K562 (cell line): ENCODE measurements at regions not wholly inside any gene's neighbourhood (a gene's known extent, or its start where the extent isn't known, plus 50 kb on each side); places are given as distances from the start of the nearest gene placed in this dataset.

ENCODE experiments used
- BCOR ChIP-seq: fragments of 450-650 bp; IDR thresholded peaks from 2 replicates; pipeline ENCODE4 v1.6.1; 2016
- BDP1 ChIP-seq: IDR thresholded peaks from 3 replicates; pipeline ENCODE4 v1.6.1; 2011; ENCODE audit not compliant: insufficient read length, insufficient read depth
- CREB1 ChIP-seq, 2 experiments: sonication (generic) in 1 of 2; formaldehyde crosslinking in 1 of 2; IDR thresholded peaks; 2 replicates each; pipeline versions ENCODE4 v1.6.1 to v1.8.0; 2012 to 2022; ENCODE audit warnings: inconsistent platforms in 1 of 2, mild to moderate bottlenecking in 1 of 2, missing genetic modification reagents in 1 of 2, moderate library complexity in 1 of 2
- DACH1 ChIP-seq: fragments of 450-650 bp; IDR thresholded peaks from 2 replicates; pipeline ENCODE4 v1.6.1; 2018; ENCODE audit not compliant: partially characterized antibody
- EP400 ChIP-seq: fragments of 450-650 bp; IDR thresholded peaks from 2 replicates; pipeline ENCODE4 v1.6.1; 2017; ENCODE audit warnings: antibody characterized with exemption, mild to moderate bottlenecking, moderate library complexity
- ESRRA ChIP-seq: fragments of 450-650 bp; IDR thresholded peaks from 2 replicates; pipeline ENCODE4 v1.6.1; 2014; ENCODE audit warnings: low read depth, mild to moderate bottlenecking, moderate library complexity, borderline replicate concordance
- GABPB1 ChIP-seq: sonication (generic); formaldehyde crosslinking; IDR thresholded peaks from 2 replicates; pipeline ENCODE4 v1.8.0; 2022; ENCODE audit warnings: mild to moderate bottlenecking, missing genetic modification reagents
- HNRNPL ChIP-seq: fragments of 200-400 bp; formaldehyde crosslinking; IDR thresholded peaks from 2 replicates; pipeline ENCODE4 v1.6.1; 2017; ENCODE audit warnings: low read depth, mild to moderate bottlenecking, low read length
- KDM4B ChIP-seq, 2 experiments: fragments of 450-650 bp in 1 of 2; sonication (generic) in 1 of 2; IDR thresholded peaks; 2 replicates each; pipeline ENCODE4 v1.6.1; 2016 to 2017; ENCODE audit warnings: borderline replicate concordance in 2 of 2, antibody characterized with exemption in 1 of 2, low read depth in 1 of 2, mild to moderate bottlenecking in 1 of 2
- MEF2A ChIP-seq: IDR thresholded peaks from 2 replicates; pipeline ENCODE4 v1.6.1; 2011; ENCODE audit warnings: low read depth, mild to moderate bottlenecking, low read length, moderate library complexity; ENCODE audit not compliant: control insufficient read depth
- MEF2D ChIP-seq: conservative IDR thresholded peaks from 2 replicates; pipeline ENCODE4 v1.6.1; 2016; ENCODE audit warnings: low read depth, missing genetic modification characterization, missing compliant biosample characterization
- MEIS2 ChIP-seq: fragments of 450-650 bp; IDR thresholded peaks from 2 replicates; pipeline ENCODE4 v1.6.1; 2014; ENCODE audit warnings: mild to moderate bottlenecking; ENCODE audit not compliant: partially characterized antibody
- PHB2 ChIP-seq: fragments of 450-650 bp; IDR thresholded peaks from 2 replicates; pipeline ENCODE4 v1.6.1; 2017; ENCODE audit warnings: low read depth
- RAD21 ChIP-seq, 2 experiments: fragments of 250-450 bp in 1 of 2; fragments of 450-650 bp in 1 of 2; sonication (Bioruptor Pico) in 1 of 2; formaldehyde crosslinking in 1 of 2; IDR thresholded peaks in 1 of 2; conservative IDR thresholded peaks in 1 of 2; 2 replicates each; pipeline versions ENCODE4 v1.4.0 to v1.8.0; 2020 to 2022; ENCODE audit warnings: mild to moderate bottlenecking in 2 of 2, moderate library complexity in 1 of 2
- RB1 ChIP-seq: fragments of 450-650 bp; IDR thresholded peaks from 2 replicates; pipeline ENCODE4 v1.6.1; 2017; ENCODE audit warnings: low read depth, mild to moderate bottlenecking
- RBM34 ChIP-seq: fragments of 200-400 bp; formaldehyde crosslinking; IDR thresholded peaks from 2 replicates; pipeline ENCODE4 v1.6.1; 2018; ENCODE audit warnings: low read length, borderline replicate concordance; ENCODE audit not compliant: insufficient read depth
- RFX7 ChIP-seq: fragments of 250-450 bp; sonication (Bioruptor Pico); IDR thresholded peaks from 2 replicates; pipeline ENCODE4 v1.5.1; 2021; ENCODE audit warnings: mild to moderate bottlenecking
- SMAD2 ChIP-seq: fragments of 150-350 bp; IDR thresholded peaks from 2 replicates; pipeline ENCODE4 v1.6.1; 2014; ENCODE audit warnings: low read depth, mild to moderate bottlenecking, low read length
- ZBTB1 ChIP-seq: sonication (generic); formaldehyde crosslinking; IDR thresholded peaks from 2 replicates; pipeline ENCODE4 v1.8.1; 2023; ENCODE audit warnings: missing genetic modification reagents, low read depth, mild to moderate bottlenecking, borderline replicate concordance
- ZFP30 ChIP-seq: fragments of 250-450 bp; sonication (Bioruptor Pico); IDR thresholded peaks from 2 replicates; pipeline ENCODE4 v1.8.0; 2022; ENCODE audit warnings: moderate library complexity, mild to moderate bottlenecking, inconsistent platforms, borderline replicate concordance
- ZKSCAN3 ChIP-seq: fragments of 250-450 bp; sonication (Bioruptor Pico); IDR thresholded peaks from 2 replicates; pipeline ENCODE4 v1.4.0; 2020
- ZNF134 ChIP-seq: fragments of 250-450 bp; sonication (Bioruptor Pico); conservative IDR thresholded peaks from 2 replicates; pipeline ENCODE4 v1.4.0; 2020
- ZNF23 ChIP-seq: fragments of 250-450 bp; sonication (Bioruptor Pico); IDR thresholded peaks from 2 replicates; pipeline ENCODE4 v1.4.0; 2020; ENCODE audit warnings: mild to moderate bottlenecking
- ZNF280B ChIP-seq: fragments of 250-450 bp; sonication (Bioruptor Pico); IDR thresholded peaks from 2 replicates; pipeline ENCODE4 v1.5.1; 2021; ENCODE audit warnings: mild to moderate bottlenecking
- ZNF282 ChIP-seq: sonication (generic); formaldehyde crosslinking; IDR thresholded peaks from 2 replicates; pipeline ENCODE4 v1.8.1; 2023; ENCODE audit warnings: missing genetic modification reagents
- ZNF639 ChIP-seq, 2 experiments: fragments of 200-800 bp in 1 of 2; sonication (Bioruptor generic) in 1 of 2; sonication (generic) in 1 of 2; formaldehyde crosslinking in 1 of 2; IDR thresholded peaks in 1 of 2; conservative IDR thresholded peaks in 1 of 2; 2 replicates each; pipeline versions ENCODE4 v1.5.0 to v1.6.1; 2016 to 2020; ENCODE audit warnings: missing compliant biosample characterization in 1 of 2, missing genetic modification characterization in 1 of 2, missing genetic modification reagents in 1 of 2
- ZNF79 ChIP-seq: fragments of 250-450 bp; sonication (Bioruptor Pico); IDR thresholded peaks from 2 replicates; pipeline ENCODE4 v1.4.0; 2020; ENCODE audit warnings: low read depth, mild to moderate bottlenecking, moderate library complexity
- ZSCAN29 ChIP-seq: fragments of 450-650 bp; IDR thresholded peaks from 2 replicates; pipeline ENCODE4 v1.6.1; 2017

- TF ChIP-seq BDP1, result no peak
- TF ChIP-seq ESRRA, result peak; percentile 47; the same call in 1 of the 2 replicates
- no peak for TF ChIP-seq CREB1 (IDR thresholded peaks at IDR 0.05)
- no peak for TF ChIP-seq CREB1 (CRISPR knock-in tag; IDR thresholded peaks at IDR 0.05)
- no peak for TF ChIP-seq ZNF639 (CRISPR knock-in tag; conservative IDR thresholded peaks at IDR 0.05 in 1 of 2, IDR thresholded peaks at IDR 0.05 in 1 of 2)
- TF ChIP-seq HNRNPL, result no peak
- TF ChIP-seq ZSCAN29, result no peak
- peak; percentile 88 for TF ChIP-seq MEIS2
- no peak for TF ChIP-seq ZNF23 (CRISPR knock-in tag)
- TF ChIP-seq RBM34, result no peak
- no peak for TF ChIP-seq ZNF134 (CRISPR knock-in tag)
- no peak for TF ChIP-seq RAD21 (CRISPR knock-in tag; conservative IDR thresholded peaks at IDR 0.05 in 1 of 2, IDR thresholded peaks at IDR 0.05 in 1 of 2)
- no peak for TF ChIP-seq EP400
- TF ChIP-seq DACH1, result no peak
- TF ChIP-seq ZNF282 (CRISPR knock-in tag), result no peak
- no peak for TF ChIP-seq RFX7
- no peak for TF ChIP-seq SMAD2
- TF ChIP-seq ZNF79 (CRISPR knock-in tag), result no peak
- no peak for TF ChIP-seq ZKSCAN3 (CRISPR knock-in tag)
- TF ChIP-seq ZBTB1 (CRISPR knock-in tag), result no peak
- TF ChIP-seq MEF2D (tag), result peak; percentile 31; the same call in 1 of the 2 replicates
- no peak for TF ChIP-seq GABPB1 (CRISPR knock-in tag)
- TF ChIP-seq RB1, result no peak
- TF ChIP-seq PHB2, result peak; percentile 83; the same call in 1 of the 2 replicates
- no peak for TF ChIP-seq KDM4B (IDR thresholded peaks at IDR 0.05; ENCODE audit: borderline replicate concordance in 2 of 2, low read depth in 1 of 2)
- no peak for TF ChIP-seq ZNF280B (CRISPR knock-in tag)
- TF ChIP-seq ZFP30 (CRISPR knock-in tag), result no peak
- TF ChIP-seq MEF2A, result no peak
- TF ChIP-seq BCOR, result peak; percentile 44; the same call in 1 of the 2 replicates
Observed at GRCh38 chr17:33904476-33904875, 350.6 kb upstream of the CCL2 start (continued).
